Bronchial epithelial cell (primary cell): ENCODE measurements at regions not wholly inside any gene's neighbourhood (a gene's known extent, or its start where the extent isn't known, plus 50 kb on each side); places are given as distances from the start of the nearest gene placed in this dataset.

ENCODE experiments used
- DNase-seq: peaks from one replicate; pipeline ENCODE4 v3.0.0-alpha.2; 2010; ENCODE audit warnings: low read depth
- FAIRE-seq: peaks from 2 replicates; lab custom pipeline; 2011; peaks lifted over from hg19 to GRCh38; lab: Jason Lieb, UNC
- H3K27me3 ChIP-seq: 2 replicates; pipeline ENCODE4 v1.5.1; 2011; ENCODE audit warnings: low read length; ENCODE audit not compliant: control insufficient read depth, insufficient read depth
- H3K36me3 ChIP-seq: 2 replicates; pipeline ENCODE4 v1.5.1; 2011; ENCODE audit warnings: low read length; ENCODE audit not compliant: control insufficient read depth, insufficient read depth
- H3K4me3 ChIP-seq: 2 replicates; pipeline ENCODE4 v1.5.1; 2011; ENCODE audit warnings: mild to moderate bottlenecking, low read depth, low read length, control low read depth
- CTCF ChIP-seq: IDR thresholded peaks from 2 replicates; pipeline ENCODE4 v1.5.1; 2011; ENCODE audit warnings: mild to moderate bottlenecking, moderate library complexity, low read length, control low read depth, inconsistent platforms; ENCODE audit not compliant: insufficient read depth, severe bottlenecking

- DNase-seq (peak; percentile 4), FAIRE-seq (no peak)
- H3K4me3 ChIP-seq = no peak overlapping the region
- H3K27me3 ChIP-seq = no peaks in the 10 kb centered on the region
- no peak for TF ChIP-seq CTCF
- H3K36me3 ChIP-seq = no peaks in the 10 kb centered on the region
Observed at GRCh38 chr1:106536741-106537140, 519.7 kb upstream of the PRMT6 start.

- H3K4me3 ChIP-seq = no peak overlapping the region
- FAIRE-seq = no peak
- no peaks in the 10 kb centered on the region for H3K36me3 ChIP-seq
- H3K27me3 ChIP-seq = no peaks in the 10 kb centered on the region
- no peak for DNase-seq
- TF ChIP-seq CTCF = no peak
Observed at GRCh38 chr1:106548726-106549125, 507.7 kb upstream of the PRMT6 start.

- DNase-seq (peak; percentile 46), FAIRE-seq (no peak)
- Histone ChIP-seq H3K36me3 (no peaks in the 10 kb centered on the region), H3K27me3 (no peaks in the 10 kb centered on the region), H3K4me3 (no peak overlapping the region)
- TF ChIP-seq CTCF = no peak
Observed at GRCh38 chr1:106554294-106554693, 502.2 kb upstream of the PRMT6 start.

GRCh38 chr1:106555571-106555970, 500.9 kb upstream of the PRMT6 start:
- no peak for TF ChIP-seq CTCF
- Histone ChIP-seq H3K27me3 (no peaks in the 10 kb centered on the region), H3K4me3 (no peak overlapping the region), H3K36me3 (no peaks in the 10 kb centered on the region)
- no peak for FAIRE-seq
- DNase-seq = peak; percentile 29

- no peaks in the 10 kb centered on the region for H3K36me3 ChIP-seq
- H3K4me3 ChIP-seq = no peak overlapping the region
- no peak for TF ChIP-seq CTCF
- DNase-seq = no peak
- no peaks in the 10 kb centered on the region for H3K27me3 ChIP-seq
- FAIRE-seq = no peak
Observed at GRCh38 chr1:106564192-106564591, 492.3 kb upstream of the PRMT6 start.

GRCh38 chr1:106568201-106568974, 488.1 kb upstream of the PRMT6 start:
- no peak overlapping the region for H3K4me3 ChIP-seq
- DNase-seq (peak; percentile 26), FAIRE-seq (no peak)
- H3K36me3 ChIP-seq = no peaks in the 10 kb centered on the region
- no peaks in the 10 kb centered on the region for H3K27me3 ChIP-seq
- no peak for TF ChIP-seq CTCF
